ENCODE measurements at regions not wholly inside any gene's neighbourhood (a gene's known extent, or its start where the extent isn't known, plus 50 kb on each side); places are given as distances from the start of the nearest gene placed in this dataset.

DNA sequence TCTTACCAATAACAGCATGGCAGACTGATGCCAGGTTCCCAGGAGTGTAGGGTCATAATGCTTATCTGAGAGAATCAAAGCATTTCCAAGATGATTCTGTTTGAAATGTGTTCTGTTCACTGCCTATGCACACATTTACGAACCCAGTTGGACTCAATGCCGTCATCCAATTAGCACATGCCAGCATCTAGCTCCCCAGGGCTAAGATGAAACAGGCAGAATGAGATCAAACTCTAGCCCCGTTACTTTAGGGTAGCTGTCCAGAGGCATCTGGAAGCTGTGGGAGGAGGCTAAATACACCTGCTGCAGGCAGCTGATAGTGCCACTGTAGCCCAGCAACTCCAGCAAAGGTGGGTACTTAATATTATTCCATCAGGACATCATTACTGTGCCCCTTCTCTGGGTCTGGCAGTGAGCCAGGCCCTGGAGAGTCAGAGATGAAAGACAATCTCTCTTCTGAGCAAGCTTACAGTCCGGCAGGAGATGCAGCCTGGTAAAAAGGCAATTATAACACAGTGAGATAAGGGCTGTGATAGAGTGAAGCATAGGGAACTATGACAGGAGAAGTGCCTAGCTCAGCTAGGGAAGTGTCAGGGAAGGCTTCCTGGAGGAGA is 156.4 kb upstream of the PPP2R3A start:
- H3K4me3 ChIP-seq (replicated peaks in 1 of 3), result no peak overlapping the region
- no peak overlapping the region for H3K27ac ChIP-seq
- H3K27me3 ChIP-seq, result no peaks in the 10 kb centered on the region
- H3K9me3 ChIP-seq, result no peaks in the 10 kb centered on the region
- H3K36me3 ChIP-seq, result no peaks in the 10 kb centered on the region
- DNase-seq, result no peak
- H3K4me1 ChIP-seq, result no peaks in the 10 kb centered on the region
- intact Hi-C loops (cut with DNase I), result no loop called here
- TF ChIP-seq, protein P1, sequence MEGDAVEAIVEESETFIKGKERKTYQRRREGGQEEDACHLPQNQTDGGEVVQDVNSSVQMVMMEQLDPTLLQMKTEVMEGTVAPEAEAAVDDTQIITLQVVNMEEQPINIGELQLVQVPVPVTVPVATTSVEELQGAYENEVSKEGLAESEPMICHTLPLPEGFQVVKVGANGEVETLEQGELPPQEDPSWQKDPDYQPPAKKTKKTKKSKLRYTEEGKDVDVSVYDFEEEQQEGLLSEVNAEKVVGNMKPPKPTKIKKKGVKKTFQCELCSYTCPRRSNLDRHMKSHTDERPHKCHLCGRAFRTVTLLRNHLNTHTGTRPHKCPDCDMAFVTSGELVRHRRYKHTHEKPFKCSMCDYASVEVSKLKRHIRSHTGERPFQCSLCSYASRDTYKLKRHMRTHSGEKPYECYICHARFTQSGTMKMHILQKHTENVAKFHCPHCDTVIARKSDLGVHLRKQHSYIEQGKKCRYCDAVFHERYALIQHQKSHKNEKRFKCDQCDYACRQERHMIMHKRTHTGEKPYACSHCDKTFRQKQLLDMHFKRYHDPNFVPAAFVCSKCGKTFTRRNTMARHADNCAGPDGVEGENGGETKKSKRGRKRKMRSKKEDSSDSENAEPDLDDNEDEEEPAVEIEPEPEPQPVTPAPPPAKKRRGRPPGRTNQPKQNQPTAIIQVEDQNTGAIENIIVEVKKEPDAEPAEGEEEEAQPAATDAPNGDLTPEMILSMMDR (IDR thresholded peaks at IDR 0.05), result no peak
- TF ChIP-seq POLR2A (IDR thresholded peaks at IDR 0.05), result no peak
- 66 to 77% methylated on average over 3 to 4 of the region's 4 CpGs for WGBS, 2 donors

DNA sequence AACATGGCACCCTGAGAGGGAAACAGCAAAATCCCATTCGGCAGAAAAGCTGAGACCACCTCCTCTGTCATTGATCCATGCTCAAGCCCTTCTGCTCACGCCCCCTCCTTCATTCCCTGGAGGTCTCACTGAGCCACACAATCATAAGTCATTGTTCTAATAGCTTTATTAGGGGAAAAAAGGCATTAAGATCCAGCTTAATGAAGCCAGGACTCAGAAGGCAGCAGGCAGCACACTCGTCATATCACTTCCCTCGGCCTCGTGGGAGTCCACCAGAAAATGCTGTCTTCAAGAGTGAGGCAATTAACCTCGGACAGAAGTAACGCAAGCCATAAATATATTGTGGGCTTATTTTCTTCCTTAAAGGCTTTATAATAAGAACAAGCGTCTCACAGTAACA is 153.9 kb upstream of the PPP2R3A start:
- Histone ChIP-seq H3K4me3 (replicated peaks in 1 of 3) (no peak overlapping the region), H3K27me3 (no peaks in the 10 kb centered on the region), H3K36me3 (no peaks in the 10 kb centered on the region), H3K4me1 (no peaks in the 10 kb centered on the region), H3K9me3 (no peaks in the 10 kb centered on the region), H3K27ac (no peak overlapping the region)
- TF ChIP-seq POLR2A (IDR thresholded peaks at IDR 0.05), result no peak
- TF ChIP-seq, protein P1 (IDR thresholded peaks at IDR 0.05), result no peak
- DNase-seq, result no peak
- intact Hi-C loops (cut with DNase I), result no loop called here
- 75 to 87% methylated on average over 8 of the region's 8 CpGs for WGBS, 2 donors

DNA sequence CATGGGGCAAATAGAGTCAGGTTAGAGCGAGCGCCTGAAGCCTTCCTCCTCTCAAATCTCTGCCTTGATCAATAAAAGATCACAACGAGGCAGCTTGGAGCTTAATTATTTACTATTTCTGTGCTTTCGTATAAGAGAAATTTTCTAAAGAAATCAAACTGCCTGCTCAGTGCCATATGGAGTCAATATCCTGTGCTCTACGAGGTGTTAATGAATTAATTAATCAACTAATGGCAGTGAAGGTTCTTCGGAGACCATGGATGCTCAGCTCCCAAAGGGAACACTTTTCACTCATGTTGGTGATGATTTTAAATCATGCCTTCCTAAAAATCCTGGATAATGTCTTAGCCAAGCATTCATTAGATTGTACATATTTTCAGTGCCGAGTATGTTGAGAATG is 153.5 kb upstream of the PPP2R3A start:
- Histone ChIP-seq H3K27me3 (no peaks in the 10 kb centered on the region), H3K9me3 (no peaks in the 10 kb centered on the region), H3K27ac (no peak overlapping the region), H3K4me1 (no peaks in the 10 kb centered on the region), H3K36me3 (no peaks in the 10 kb centered on the region), H3K4me3 (replicated peaks in 1 of 3) (no peak overlapping the region)
- DNase-seq, result no peak
- intact Hi-C loops (cut with DNase I), result no loop called here
- TF ChIP-seq POLR2A (IDR thresholded peaks at IDR 0.05), result no peak
- TF ChIP-seq, protein P1 (IDR thresholded peaks at IDR 0.05), result no peak
- 79 to 80% methylated on average over 7 of the region's 7 CpGs for WGBS, 2 donors

DNA sequence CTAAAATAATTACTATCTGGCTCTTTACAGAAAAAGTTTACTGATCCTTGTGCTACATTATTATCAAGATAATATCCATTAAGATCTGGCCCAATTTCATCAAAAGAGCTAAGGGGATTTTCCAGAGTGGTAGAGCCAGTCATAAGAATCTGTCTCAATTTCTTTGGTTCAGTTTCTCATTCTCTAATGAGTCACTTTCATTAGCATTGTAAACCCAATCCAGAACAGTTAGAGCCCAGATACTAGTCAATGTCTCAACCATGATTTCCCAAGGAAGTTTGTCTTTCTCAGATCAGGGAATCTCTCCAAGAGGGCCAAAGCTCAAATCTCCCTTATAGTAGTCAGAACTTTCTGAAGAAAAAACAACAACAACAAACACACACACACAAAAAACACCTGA is 131.1 kb upstream of the PPP2R3A start:
- no peaks in the 10 kb centered on the region for H3K36me3 ChIP-seq
- H3K4me1 ChIP-seq, result no peaks in the 10 kb centered on the region
- DNase-seq, result no peak
- no peaks in the 10 kb centered on the region for H3K9me3 ChIP-seq
- no peaks in the 10 kb centered on the region for H3K27me3 ChIP-seq
- intact Hi-C loops (cut with DNase I), result no loop called here
- no peak overlapping the region for H3K4me3 ChIP-seq (replicated peaks in 1 of 3)
- TF ChIP-seq, protein P1 (IDR thresholded peaks at IDR 0.05), result no peak
- no peak for TF ChIP-seq POLR2A (IDR thresholded peaks at IDR 0.05)
- H3K27ac ChIP-seq, result no peak overlapping the region

DNA sequence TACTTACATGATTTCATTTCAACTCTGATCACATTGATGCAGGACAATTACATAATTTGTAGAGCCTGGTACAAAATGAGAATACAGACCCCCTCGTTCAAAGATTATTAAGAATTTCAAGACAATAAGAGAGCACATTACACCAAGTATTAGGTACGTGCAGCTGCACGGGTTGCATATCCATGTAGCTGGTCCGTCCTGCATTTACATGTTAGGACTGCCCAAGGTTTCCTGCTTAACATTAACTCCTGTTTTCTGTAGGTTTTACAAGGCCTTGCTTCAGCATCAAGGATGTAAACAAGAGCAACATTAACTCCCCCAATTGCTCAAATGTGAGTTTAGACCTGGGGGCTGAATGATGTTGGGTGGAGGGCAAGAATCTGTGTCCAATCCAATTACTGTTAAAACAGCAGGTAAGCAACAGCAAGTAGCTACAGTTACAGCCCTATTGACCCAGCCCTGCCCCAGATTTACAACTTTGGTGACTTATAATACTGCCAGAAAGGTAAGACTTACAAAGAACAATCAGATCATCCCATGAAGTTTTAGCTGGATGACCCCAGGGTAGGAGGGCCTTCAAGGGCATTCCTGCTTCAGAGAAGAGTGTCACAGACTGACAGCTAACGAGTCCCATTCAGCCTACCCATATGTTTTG is 127.4 kb upstream of the PPP2R3A start:
- Histone ChIP-seq H3K36me3 (no peaks in the 10 kb centered on the region), H3K27ac (no peak overlapping the region), H3K9me3 (no peaks in the 10 kb centered on the region), H3K27me3 (no peaks in the 10 kb centered on the region), H3K4me1 (no peaks in the 10 kb centered on the region), H3K4me3 (replicated peaks in 1 of 3) (no peak overlapping the region)
- no peak for DNase-seq
- intact Hi-C loops (cut with DNase I), result no loop called here
- 84 to 88% methylated on average over 5 of the region's 5 CpGs for WGBS, 2 donors
- no peak for TF ChIP-seq POLR2A (IDR thresholded peaks at IDR 0.05)
- TF ChIP-seq, protein P1 (IDR thresholded peaks at IDR 0.05), result no peak
